ENCODE measurements at regions not wholly inside any gene's neighbourhood (a gene's known extent, or its start where the extent isn't known, plus 50 kb on each side); places are given as distances from the start of the nearest gene placed in this dataset.

DNA sequence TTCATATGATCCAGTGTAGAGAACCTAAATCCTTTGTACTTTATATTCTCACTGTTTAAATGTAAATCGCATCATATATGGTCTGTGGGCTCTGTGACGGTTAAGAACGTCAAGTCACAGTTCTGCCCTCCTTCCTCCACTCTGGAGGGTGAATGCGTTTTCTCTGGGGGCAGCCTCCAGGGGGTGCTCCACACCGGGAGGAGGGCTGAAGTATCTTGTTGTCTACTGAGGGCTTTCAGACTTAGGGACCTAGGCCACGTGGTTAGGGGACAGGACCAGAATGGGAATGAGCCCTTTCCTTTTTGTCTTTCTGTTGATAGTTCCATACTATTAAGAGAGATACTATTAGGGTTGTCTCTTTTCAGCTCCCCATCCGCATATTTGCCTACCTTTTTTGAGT, 504.9 kb downstream of the FGF9 start:
- Histone ChIP-seq H3K27ac (no peak overlapping the region), H3K27me3 (no peaks in the 10 kb centered on the region), H3K4me1 (no peaks in the 10 kb centered on the region), H3K36me3 (no peaks in the 10 kb centered on the region), H3K9me3 (no peaks in the 10 kb centered on the region), H3K4me3 (no peak overlapping the region)
- TF ChIP-seq, protein P1, sequence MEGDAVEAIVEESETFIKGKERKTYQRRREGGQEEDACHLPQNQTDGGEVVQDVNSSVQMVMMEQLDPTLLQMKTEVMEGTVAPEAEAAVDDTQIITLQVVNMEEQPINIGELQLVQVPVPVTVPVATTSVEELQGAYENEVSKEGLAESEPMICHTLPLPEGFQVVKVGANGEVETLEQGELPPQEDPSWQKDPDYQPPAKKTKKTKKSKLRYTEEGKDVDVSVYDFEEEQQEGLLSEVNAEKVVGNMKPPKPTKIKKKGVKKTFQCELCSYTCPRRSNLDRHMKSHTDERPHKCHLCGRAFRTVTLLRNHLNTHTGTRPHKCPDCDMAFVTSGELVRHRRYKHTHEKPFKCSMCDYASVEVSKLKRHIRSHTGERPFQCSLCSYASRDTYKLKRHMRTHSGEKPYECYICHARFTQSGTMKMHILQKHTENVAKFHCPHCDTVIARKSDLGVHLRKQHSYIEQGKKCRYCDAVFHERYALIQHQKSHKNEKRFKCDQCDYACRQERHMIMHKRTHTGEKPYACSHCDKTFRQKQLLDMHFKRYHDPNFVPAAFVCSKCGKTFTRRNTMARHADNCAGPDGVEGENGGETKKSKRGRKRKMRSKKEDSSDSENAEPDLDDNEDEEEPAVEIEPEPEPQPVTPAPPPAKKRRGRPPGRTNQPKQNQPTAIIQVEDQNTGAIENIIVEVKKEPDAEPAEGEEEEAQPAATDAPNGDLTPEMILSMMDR (IDR thresholded peaks at IDR 0.05) = no peak
- TF ChIP-seq POLR2A (IDR thresholded peaks at IDR 0.05) = no peak
- no peak for DNase-seq

GRCh38 chr13:22176968-22177520, 506.2 kb downstream of the FGF9 start:
- no peaks in the 10 kb centered on the region for H3K4me1 ChIP-seq
- TF ChIP-seq POLR2A (IDR thresholded peaks at IDR 0.05) = no peak
- TF ChIP-seq, protein P1 (IDR thresholded peaks at IDR 0.05) = no peak
- DNase-seq = no peak
- no peaks in the 10 kb centered on the region for H3K27me3 ChIP-seq
- H3K36me3 ChIP-seq = no peaks in the 10 kb centered on the region
- H3K9me3 ChIP-seq = no peaks in the 10 kb centered on the region
- H3K4me3 ChIP-seq = no peak overlapping the region
- H3K27ac ChIP-seq = no peak overlapping the region

- H3K36me3 ChIP-seq = no peaks in the 10 kb centered on the region
- H3K9me3 ChIP-seq = no peaks in the 10 kb centered on the region
- no peaks in the 10 kb centered on the region for H3K4me1 ChIP-seq
- no peak for TF ChIP-seq POLR2A (IDR thresholded peaks at IDR 0.05)
- TF ChIP-seq, protein P1 (IDR thresholded peaks at IDR 0.05) = no peak
- no peak overlapping the region for H3K27ac ChIP-seq
- H3K4me3 ChIP-seq = no peak overlapping the region
- DNase-seq = no peak
- H3K27me3 ChIP-seq = no peaks in the 10 kb centered on the region
Measured at GRCh38 chr13:22178878-22179277, 508.0 kb downstream of the FGF9 start.

DNA sequence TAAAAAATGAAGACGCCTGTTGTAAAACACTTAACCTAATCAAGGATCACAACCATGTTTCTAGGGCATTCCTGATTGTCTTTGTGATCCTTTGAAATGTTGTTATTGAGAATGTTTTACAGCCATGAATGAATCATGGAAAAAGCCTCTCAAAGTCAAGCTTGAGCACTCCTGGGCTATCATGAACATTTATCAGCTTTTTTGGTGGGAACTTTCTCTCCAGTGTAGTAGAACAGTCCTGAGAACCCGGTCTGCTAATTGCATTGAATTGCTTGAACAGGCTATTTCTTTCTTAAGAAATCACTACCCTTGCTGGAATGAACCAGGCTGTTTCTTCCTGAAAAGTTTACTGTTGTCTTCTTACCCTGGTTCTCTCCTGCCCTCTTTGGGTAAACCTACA, 516.5 kb downstream of the FGF9 start:
- Histone ChIP-seq H3K9me3 (no peaks in the 10 kb centered on the region), H3K27ac (no peak overlapping the region), H3K27me3 (no peaks in the 10 kb centered on the region), H3K4me3 (no peak overlapping the region), H3K36me3 (no peaks in the 10 kb centered on the region), H3K4me1 (no peaks in the 10 kb centered on the region)
- no peak for DNase-seq
- no peak for TF ChIP-seq POLR2A (IDR thresholded peaks at IDR 0.05)
- TF ChIP-seq, protein P1 (IDR thresholded peaks at IDR 0.05) = no peak

- no peaks in the 10 kb centered on the region for H3K27me3 ChIP-seq
- TF ChIP-seq POLR2A (IDR thresholded peaks at IDR 0.05) = no peak
- TF ChIP-seq, protein P1 (IDR thresholded peaks at IDR 0.05) = no peak
- H3K36me3 ChIP-seq = no peaks in the 10 kb centered on the region
- no peak overlapping the region for H3K27ac ChIP-seq
- H3K4me3 ChIP-seq = no peak overlapping the region
- DNase-seq = no peak
- no peaks in the 10 kb centered on the region for H3K9me3 ChIP-seq
- no peaks in the 10 kb centered on the region for H3K4me1 ChIP-seq
Measured at GRCh38 chr13:22189176-22190048, 518.5 kb downstream of the FGF9 start.
